K562 (cell line): ENCODE measurements at regions not wholly inside any gene's neighbourhood (a gene's known extent, or its start where the extent isn't known, plus 50 kb on each side); places are given as distances from the start of the nearest gene placed in this dataset.

Experiments used
- ATAC-seq: fragments of 200-7000 bp; cut with Tn5 transposase; 3 replicates; pipeline ENCODE4 v1.9.1; 2020; ENCODE audit warnings: moderate library complexity
- BruUV-seq: library from RNA; stranded (reverse); fragments of 400-500 nt; replicated peaks from 2 replicates; lab custom pipeline; 2021; lab: Mats Ljungman, UMichigan
- CTCF ChIA-PET: fragments of 300-600 bp; formaldehyde crosslinking; extraction: SDS; loops from one replicate; lab custom pipeline; 2021; ENCODE audit warnings: low intra/inter-chr PET ratio; lab: Yijun Ruan, JAX
- POLR2A ChIA-PET: fragments of 300-600, 350-650 bp; sonication (Branson Sonifier 250); formaldehyde crosslinking; extraction: SDS; loops from one replicate; lab custom pipeline; 2021; ENCODE audit warnings: antibody characterized with exemption, inconsistent platforms; lab: Yijun Ruan, JAX
- DNase-seq, 4 experiments: peaks; one replicate each; pipeline versions ENCODE4 v3.0.0 to v3.0.0-alpha.2; 2011 to 2018; ENCODE audit warnings: low spot score in 3 of 4, mixed read lengths in 3 of 4; ENCODE audit errors: extremely low read depth in 1 of 4
- FAIRE-seq: peaks from 2 replicates; lab custom pipeline; 2011; peaks lifted over from hg19 to GRCh38; lab: Jason Lieb, UNC
- H2AFZ ChIP-seq: 2 replicates; pipeline ENCODE4 v1.6.0; 2011; ENCODE audit warnings: low read depth, low read length, control low read depth, inconsistent platforms
- H3K27ac ChIP-seq: fragments of 200-600 bp; 3 replicates; pipeline ENCODE4 v1.8.0; 2011; ENCODE audit warnings: low read depth, mild to moderate bottlenecking, control low read depth, inconsistent platforms, low read length, moderate library complexity, mixed read lengths; ENCODE audit errors: extremely low read depth
- H3K27me3 ChIP-seq, 2 experiments: fragments of 300-600 bp in 1 of 2; 2 replicates in 1 of 2; 3 replicates in 1 of 2; pipeline versions ENCODE4 v1.6.0 to v1.8.0; 2011; ENCODE audit warnings: inconsistent platforms in 2 of 2, low read length in 2 of 2, mild to moderate bottlenecking in 1 of 2, mixed read lengths in 1 of 2, moderate library complexity in 1 of 2; ENCODE audit not compliant: control insufficient read depth in 2 of 2, insufficient read depth in 2 of 2
- H3K36me3 ChIP-seq: fragments of 300-600 bp; 3 replicates; pipeline ENCODE4 v1.8.0; 2011; ENCODE audit warnings: mild to moderate bottlenecking, low read length, inconsistent platforms; ENCODE audit not compliant: control insufficient read depth, insufficient read depth
- H3K4me1 ChIP-seq, 2 experiments: fragments of 200-600 bp in 1 of 2; replicated peaks in 1 of 2; 2 replicates in 1 of 2; 3 replicates in 1 of 2; pipeline versions ENCODE4 v1.5.1 to v1.8.0; 2011; ENCODE audit warnings: inconsistent platforms in 2 of 2, low read length in 2 of 2, mild to moderate bottlenecking in 1 of 2, mixed read lengths in 1 of 2, moderate library complexity in 1 of 2; ENCODE audit not compliant: control insufficient read depth in 2 of 2, insufficient read depth in 2 of 2
- H3K4me2 ChIP-seq: 2 replicates; pipeline ENCODE4 v1.6.1; 2011; ENCODE audit warnings: low read length, control low read depth, inconsistent platforms, mixed read lengths; ENCODE audit not compliant: insufficient read depth
- H3K4me3 ChIP-seq: fragments of 200-600 bp; sonication (generic), shearing (Covaris generic); 2 replicates; pipeline ENCODE4 v1.5.1; 2016; ENCODE audit warnings: control low read depth, inconsistent platforms
- H3K79me2 ChIP-seq: fragments of 200-600 bp; 3 replicates; pipeline ENCODE4 v1.8.0; 2011; ENCODE audit warnings: low read length, inconsistent platforms; ENCODE audit not compliant: control insufficient read depth, insufficient read depth
- H3K9ac ChIP-seq, 2 experiments: 2 replicates each; pipeline versions ENCODE4 v1.6.0 to v1.6.1; 2011; ENCODE audit warnings: low read depth in 2 of 2, low read length in 2 of 2, control low read depth in 1 of 2, inconsistent platforms in 1 of 2, mild to moderate bottlenecking in 1 of 2, mixed read lengths in 1 of 2; ENCODE audit not compliant: insufficient read depth in 1 of 2
- H3K9me1 ChIP-seq: one replicate; pipeline ENCODE4 v1.6.0; 2011; ENCODE audit warnings: inconsistent platforms, mild to moderate bottlenecking, low read length, moderate library complexity; ENCODE audit not compliant: control insufficient read depth, insufficient read depth
- H3K9me3 ChIP-seq: replicated peaks from 2 replicates; pipeline ENCODE4 v1.5.1; 2011; ENCODE audit warnings: low read depth, low read length, inconsistent platforms; ENCODE audit not compliant: control insufficient read depth, insufficient read depth
- H4K20me1 ChIP-seq: replicated peaks from 2 replicates; pipeline ENCODE4 v1.6.1; 2011; ENCODE audit warnings: low read length, inconsistent platforms, mixed read lengths; ENCODE audit not compliant: control insufficient read depth, insufficient read depth
- CBFB ChIP-seq: sonication (generic); formaldehyde crosslinking; IDR thresholded peaks from 2 replicates; pipeline ENCODE4 v1.4.0; 2020; ENCODE audit warnings: mild to moderate bottlenecking, missing genetic modification reagents
- CBX5 ChIP-seq: IDR thresholded peaks from 2 replicates; pipeline ENCODE4 v1.6.1; 2014; ENCODE audit warnings: low read depth, borderline replicate concordance
- FOXJ3 ChIP-seq: sonication (generic); formaldehyde crosslinking; IDR thresholded peaks from 2 replicates; pipeline ENCODE4 v1.4.0; 2020; ENCODE audit warnings: mild to moderate bottlenecking, missing genetic modification reagents
- PML ChIP-seq: IDR thresholded peaks from 2 replicates; pipeline ENCODE4 v1.6.1; 2012; ENCODE audit warnings: low read length, inconsistent platforms
- POLR3G ChIP-seq: IDR thresholded peaks from 2 replicates; pipeline ENCODE4 v1.6.1; 2011; ENCODE audit not compliant: insufficient read length, insufficient replicate concordance; ENCODE audit errors: extremely low read depth
- RNF2 ChIP-seq: sonication (generic); IDR thresholded peaks from 2 replicates; pipeline ENCODE4 v1.6.1; 2016
- SMC3 ChIP-seq: conservative IDR thresholded peaks from 2 replicates; pipeline ENCODE4 v1.6.1; 2011; ENCODE audit warnings: low read depth, low read length, improper control_type of control experiment; ENCODE audit not compliant: insufficient read depth
- WGBS: fragments of 100-300 bp; shearing (Covaris generic); methylation state at CpG from one replicate; pipeline ENCODE4 v1.1.6; 2016; ENCODE audit warnings: low coverage, mixed read lengths; ENCODE audit not compliant: insufficient coverage; ENCODE audit errors: missing lambda C conversion rate; 5-methylcytosine and 5-hydroxymethylcytosine counted together
- in situ Hi-C: fragments of 300-500 bp; cut with MboI; formaldehyde crosslinking; loops from 4 replicates; pipeline ENCODE4 v1.15.0; 2018; ENCODE audit warnings: inconsistent platforms, mixed read lengths
- intact Hi-C: fragments of 100-400 bp; cut with micrococcal nuclease; formaldehyde crosslinking; loops from 2 replicates; pipeline ENCODE4 v1.14.2; 2022
- TF ChIP-seq, protein P1 (sequence below): sonication (generic); formaldehyde crosslinking; IDR thresholded peaks from 2 replicates; pipeline ENCODE4 v1.8.1; 2023; ENCODE audit warnings: mild to moderate bottlenecking, missing genetic modification reagents
- TF ChIP-seq, protein P2 (sequence below): fragments of 200-600 bp; sonication (generic); IDR thresholded peaks from one replicate; pipeline ENCODE4 v1.6.1; 2012; ENCODE audit warnings: mild to moderate bottlenecking, low read depth, low read length, inconsistent platforms
- TF ChIP-seq, protein P3 (sequence below): fragments of 450-650 bp; IDR thresholded peaks from 2 replicates; pipeline ENCODE4 v1.6.1; 2016; ENCODE audit warnings: borderline replicate concordance

DNA sequence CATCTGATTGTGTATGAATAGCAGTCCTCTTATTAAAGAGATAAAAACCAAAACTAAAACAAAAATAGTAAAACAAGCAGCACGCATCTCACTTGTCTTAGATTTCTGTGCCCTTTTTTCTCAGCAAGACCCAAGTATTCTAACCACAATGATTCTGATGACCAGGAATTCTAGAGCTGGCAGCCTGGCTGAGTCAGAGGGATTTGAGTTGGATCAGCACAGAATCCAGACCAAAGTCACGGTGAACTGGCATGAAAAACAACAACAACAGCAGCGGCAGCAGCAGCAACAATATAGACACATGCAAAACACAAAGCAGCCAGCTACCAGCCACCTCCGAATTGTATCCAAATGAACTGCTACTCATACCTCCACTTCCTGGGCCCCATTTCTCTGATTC, 360.5 kb downstream of the KCNRG start:
- Histone ChIP-seq H2AFZ (no peak overlapping the region), H3K27ac (no peak overlapping the region), H3K27me3 (no peaks in the 10 kb centered on the region), H3K4me3 (no peak overlapping the region), H3K9me3 (no peaks in the 10 kb centered on the region; the same call in 1 of the 2 replicates), H3K4me2 (no peak overlapping the region), H3K36me3 (no peaks in the 10 kb centered on the region), H4K20me1 (no peaks in the 10 kb centered on the region), H3K79me2 (no peaks in the 10 kb centered on the region), H3K4me1 (no peaks in the 10 kb centered on the region), H3K9ac (no peak overlapping the region), H3K9me1 (no peaks in the 10 kb centered on the region)
- BruUV-seq: no TSS peak
- in situ Hi-C loops (no loop called here), intact Hi-C loops (no loop called here)
- ChIA-PET POLR2A (no interaction called here), CTCF (interaction anchor here (0.6 kb wide), 1 partner anchor 13 kb away, joined by 3 read pairs; no protein-coding TSS in a partner anchor)
- no peak for ATAC-seq
- WGBS: 42% methylated on average over 4 of the region's 4 CpGs
- no peak for DNase-seq
- no peak for FAIRE-seq
- TF ChIP-seq RNF2 (no peak), POLR3G (no peak), CBFB (CRISPR knock-in tag) (no peak), CBX5 (no peak), SMC3 (no peak), FOXJ3 (no peak), PML (no peak)
- TF ChIP-seq, protein P1, sequence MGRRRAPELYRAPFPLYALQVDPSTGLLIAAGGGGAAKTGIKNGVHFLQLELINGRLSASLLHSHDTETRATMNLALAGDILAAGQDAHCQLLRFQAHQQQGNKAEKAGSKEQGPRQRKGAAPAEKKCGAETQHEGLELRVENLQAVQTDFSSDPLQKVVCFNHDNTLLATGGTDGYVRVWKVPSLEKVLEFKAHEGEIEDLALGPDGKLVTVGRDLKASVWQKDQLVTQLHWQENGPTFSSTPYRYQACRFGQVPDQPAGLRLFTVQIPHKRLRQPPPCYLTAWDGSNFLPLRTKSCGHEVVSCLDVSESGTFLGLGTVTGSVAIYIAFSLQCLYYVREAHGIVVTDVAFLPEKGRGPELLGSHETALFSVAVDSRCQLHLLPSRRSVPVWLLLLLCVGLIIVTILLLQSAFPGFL (CRISPR knock-in tag): no peak
- TF ChIP-seq, protein P2, sequence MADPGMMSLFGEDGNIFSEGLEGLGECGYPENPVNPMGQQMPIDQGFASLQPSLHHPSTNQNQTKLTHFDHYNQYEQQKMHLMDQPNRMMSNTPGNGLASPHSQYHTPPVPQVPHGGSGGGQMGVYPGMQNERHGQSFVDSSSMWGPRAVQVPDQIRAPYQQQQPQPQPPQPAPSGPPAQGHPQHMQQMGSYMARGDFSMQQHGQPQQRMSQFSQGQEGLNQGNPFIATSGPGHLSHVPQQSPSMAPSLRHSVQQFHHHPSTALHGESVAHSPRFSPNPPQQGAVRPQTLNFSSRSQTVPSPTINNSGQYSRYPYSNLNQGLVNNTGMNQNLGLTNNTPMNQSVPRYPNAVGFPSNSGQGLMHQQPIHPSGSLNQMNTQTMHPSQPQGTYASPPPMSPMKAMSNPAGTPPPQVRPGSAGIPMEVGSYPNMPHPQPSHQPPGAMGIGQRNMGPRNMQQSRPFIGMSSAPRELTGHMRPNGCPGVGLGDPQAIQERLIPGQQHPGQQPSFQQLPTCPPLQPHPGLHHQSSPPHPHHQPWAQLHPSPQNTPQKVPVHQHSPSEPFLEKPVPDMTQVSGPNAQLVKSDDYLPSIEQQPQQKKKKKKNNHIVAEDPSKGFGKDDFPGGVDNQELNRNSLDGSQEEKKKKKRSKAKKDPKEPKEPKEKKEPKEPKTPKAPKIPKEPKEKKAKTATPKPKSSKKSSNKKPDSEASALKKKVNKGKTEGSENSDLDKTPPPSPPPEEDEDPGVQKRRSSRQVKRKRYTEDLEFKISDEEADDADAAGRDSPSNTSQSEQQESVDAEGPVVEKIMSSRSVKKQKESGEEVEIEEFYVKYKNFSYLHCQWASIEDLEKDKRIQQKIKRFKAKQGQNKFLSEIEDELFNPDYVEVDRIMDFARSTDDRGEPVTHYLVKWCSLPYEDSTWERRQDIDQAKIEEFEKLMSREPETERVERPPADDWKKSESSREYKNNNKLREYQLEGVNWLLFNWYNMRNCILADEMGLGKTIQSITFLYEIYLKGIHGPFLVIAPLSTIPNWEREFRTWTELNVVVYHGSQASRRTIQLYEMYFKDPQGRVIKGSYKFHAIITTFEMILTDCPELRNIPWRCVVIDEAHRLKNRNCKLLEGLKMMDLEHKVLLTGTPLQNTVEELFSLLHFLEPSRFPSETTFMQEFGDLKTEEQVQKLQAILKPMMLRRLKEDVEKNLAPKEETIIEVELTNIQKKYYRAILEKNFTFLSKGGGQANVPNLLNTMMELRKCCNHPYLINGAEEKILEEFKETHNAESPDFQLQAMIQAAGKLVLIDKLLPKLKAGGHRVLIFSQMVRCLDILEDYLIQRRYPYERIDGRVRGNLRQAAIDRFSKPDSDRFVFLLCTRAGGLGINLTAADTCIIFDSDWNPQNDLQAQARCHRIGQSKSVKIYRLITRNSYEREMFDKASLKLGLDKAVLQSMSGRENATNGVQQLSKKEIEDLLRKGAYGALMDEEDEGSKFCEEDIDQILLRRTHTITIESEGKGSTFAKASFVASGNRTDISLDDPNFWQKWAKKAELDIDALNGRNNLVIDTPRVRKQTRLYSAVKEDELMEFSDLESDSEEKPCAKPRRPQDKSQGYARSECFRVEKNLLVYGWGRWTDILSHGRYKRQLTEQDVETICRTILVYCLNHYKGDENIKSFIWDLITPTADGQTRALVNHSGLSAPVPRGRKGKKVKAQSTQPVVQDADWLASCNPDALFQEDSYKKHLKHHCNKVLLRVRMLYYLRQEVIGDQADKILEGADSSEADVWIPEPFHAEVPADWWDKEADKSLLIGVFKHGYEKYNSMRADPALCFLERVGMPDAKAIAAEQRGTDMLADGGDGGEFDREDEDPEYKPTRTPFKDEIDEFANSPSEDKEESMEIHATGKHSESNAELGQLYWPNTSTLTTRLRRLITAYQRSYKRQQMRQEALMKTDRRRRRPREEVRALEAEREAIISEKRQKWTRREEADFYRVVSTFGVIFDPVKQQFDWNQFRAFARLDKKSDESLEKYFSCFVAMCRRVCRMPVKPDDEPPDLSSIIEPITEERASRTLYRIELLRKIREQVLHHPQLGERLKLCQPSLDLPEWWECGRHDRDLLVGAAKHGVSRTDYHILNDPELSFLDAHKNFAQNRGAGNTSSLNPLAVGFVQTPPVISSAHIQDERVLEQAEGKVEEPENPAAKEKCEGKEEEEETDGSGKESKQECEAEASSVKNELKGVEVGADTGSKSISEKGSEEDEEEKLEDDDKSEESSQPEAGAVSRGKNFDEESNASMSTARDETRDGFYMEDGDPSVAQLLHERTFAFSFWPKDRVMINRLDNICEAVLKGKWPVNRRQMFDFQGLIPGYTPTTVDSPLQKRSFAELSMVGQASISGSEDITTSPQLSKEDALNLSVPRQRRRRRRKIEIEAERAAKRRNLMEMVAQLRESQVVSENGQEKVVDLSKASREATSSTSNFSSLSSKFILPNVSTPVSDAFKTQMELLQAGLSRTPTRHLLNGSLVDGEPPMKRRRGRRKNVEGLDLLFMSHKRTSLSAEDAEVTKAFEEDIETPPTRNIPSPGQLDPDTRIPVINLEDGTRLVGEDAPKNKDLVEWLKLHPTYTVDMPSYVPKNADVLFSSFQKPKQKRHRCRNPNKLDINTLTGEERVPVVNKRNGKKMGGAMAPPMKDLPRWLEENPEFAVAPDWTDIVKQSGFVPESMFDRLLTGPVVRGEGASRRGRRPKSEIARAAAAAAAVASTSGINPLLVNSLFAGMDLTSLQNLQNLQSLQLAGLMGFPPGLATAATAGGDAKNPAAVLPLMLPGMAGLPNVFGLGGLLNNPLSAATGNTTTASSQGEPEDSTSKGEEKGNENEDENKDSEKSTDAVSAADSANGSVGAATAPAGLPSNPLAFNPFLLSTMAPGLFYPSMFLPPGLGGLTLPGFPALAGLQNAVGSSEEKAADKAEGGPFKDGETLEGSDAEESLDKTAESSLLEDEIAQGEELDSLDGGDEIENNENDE: no peak
- TF ChIP-seq, protein P3, sequence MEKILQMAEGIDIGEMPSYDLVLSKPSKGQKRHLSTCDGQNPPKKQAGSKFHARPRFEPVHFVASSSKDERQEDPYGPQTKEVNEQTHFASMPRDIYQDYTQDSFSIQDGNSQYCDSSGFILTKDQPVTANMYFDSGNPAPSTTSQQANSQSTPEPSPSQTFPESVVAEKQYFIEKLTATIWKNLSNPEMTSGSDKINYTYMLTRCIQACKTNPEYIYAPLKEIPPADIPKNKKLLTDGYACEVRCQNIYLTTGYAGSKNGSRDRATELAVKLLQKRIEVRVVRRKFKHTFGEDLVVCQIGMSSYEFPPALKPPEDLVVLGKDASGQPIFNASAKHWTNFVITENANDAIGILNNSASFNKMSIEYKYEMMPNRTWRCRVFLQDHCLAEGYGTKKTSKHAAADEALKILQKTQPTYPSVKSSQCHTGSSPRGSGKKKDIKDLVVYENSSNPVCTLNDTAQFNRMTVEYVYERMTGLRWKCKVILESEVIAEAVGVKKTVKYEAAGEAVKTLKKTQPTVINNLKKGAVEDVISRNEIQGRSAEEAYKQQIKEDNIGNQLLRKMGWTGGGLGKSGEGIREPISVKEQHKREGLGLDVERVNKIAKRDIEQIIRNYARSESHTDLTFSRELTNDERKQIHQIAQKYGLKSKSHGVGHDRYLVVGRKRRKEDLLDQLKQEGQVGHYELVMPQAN: no peak
